Loucy (cell line): ENCODE measurements at regions not wholly inside any gene's neighbourhood (a gene's known extent, or its start where the extent isn't known, plus 50 kb on each side); places are given as distances from the start of the nearest gene placed in this dataset.

Experiments
- EZH2phosphoT487 ChIP-seq: fragments of 200-600 bp; IDR thresholded peaks from 2 replicates; pipeline ENCODE4 v1.6.1; 2018; ENCODE audit warnings: antibody characterized with exemption, mild to moderate bottlenecking, moderate library complexity, borderline replicate concordance
- TF ChIP-seq, protein P1 (sequence below): fragments of 200-600 bp; sonication (generic); conservative IDR thresholded peaks from 2 replicates; pipeline ENCODE4 v1.5.1; 2014; ENCODE audit warnings: mild to moderate bottlenecking, antibody characterized with exemption, low read length

DNA sequence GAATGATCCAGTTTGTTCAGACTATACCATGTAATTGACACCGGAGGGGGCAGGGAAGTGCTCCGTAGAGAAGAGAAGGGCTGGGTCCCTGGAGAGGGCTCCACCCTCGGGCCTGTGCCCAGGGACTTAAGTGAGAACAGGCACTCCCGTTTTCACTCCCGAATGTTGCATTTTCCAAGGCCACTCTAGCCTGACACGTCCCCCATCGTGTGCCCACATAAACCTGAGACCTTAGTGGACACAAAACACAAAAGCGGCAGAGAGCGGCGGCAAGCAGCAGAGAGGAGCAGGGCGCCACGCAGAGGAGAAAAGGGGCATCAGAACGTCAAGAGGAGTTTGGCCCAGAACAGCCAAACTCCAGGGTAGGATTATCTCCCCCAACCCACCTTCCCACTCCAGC lies 1405.1 kb downstream of the GRIK2 start:
- TF ChIP-seq, protein P1, sequence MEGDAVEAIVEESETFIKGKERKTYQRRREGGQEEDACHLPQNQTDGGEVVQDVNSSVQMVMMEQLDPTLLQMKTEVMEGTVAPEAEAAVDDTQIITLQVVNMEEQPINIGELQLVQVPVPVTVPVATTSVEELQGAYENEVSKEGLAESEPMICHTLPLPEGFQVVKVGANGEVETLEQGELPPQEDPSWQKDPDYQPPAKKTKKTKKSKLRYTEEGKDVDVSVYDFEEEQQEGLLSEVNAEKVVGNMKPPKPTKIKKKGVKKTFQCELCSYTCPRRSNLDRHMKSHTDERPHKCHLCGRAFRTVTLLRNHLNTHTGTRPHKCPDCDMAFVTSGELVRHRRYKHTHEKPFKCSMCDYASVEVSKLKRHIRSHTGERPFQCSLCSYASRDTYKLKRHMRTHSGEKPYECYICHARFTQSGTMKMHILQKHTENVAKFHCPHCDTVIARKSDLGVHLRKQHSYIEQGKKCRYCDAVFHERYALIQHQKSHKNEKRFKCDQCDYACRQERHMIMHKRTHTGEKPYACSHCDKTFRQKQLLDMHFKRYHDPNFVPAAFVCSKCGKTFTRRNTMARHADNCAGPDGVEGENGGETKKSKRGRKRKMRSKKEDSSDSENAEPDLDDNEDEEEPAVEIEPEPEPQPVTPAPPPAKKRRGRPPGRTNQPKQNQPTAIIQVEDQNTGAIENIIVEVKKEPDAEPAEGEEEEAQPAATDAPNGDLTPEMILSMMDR, result no peak
- no peak for TF ChIP-seq EZH2phosphoT487
